Islet precursor cell (in vitro differentiated cells): ENCODE measurements at regions not wholly inside any gene's neighbourhood (a gene's known extent, or its start where the extent isn't known, plus 50 kb on each side); places are given as distances from the start of the nearest gene placed in this dataset.
"Not testable (repeated sequence)": the region's sequence is repeated elsewhere in the genome, so short reads cannot be mapped to it uniquely, and the experiment has no call there.

Experiments used
- DNase-seq: peaks from one replicate; pipeline ENCODE4 v3.0.0-alpha.2; 2018

GRCh38 chr9:108803428-108804065 lies 52.2 kb downstream of the ACTL7B start:
- no peak for DNase-seq

- no peak for DNase-seq
Observed at GRCh38 chr9:108802967-108803366, 52.8 kb downstream of the ACTL7B start.

GRCh38 chr9:108801949-108802348 lies 53.8 kb downstream of the ACTL7B start:
- DNase-seq: no peak

- no peak for DNase-seq
Observed at GRCh38 chr9:108800632-108801099, 55.1 kb downstream of the ACTL7B start.

GRCh38 chr9:108793573-108793972 lies 62.2 kb downstream of the ACTL7B start:
- DNase-seq: no peak

GRCh38 chr9:108789742-108790141 lies 66.0 kb downstream of the ACTL7B start:
- no peak for DNase-seq

GRCh38 chr9:108787690-108788048 lies 68.1 kb downstream of the ACTL7B start:
- DNase-seq: no peak

GRCh38 chr9:108786901-108787689 lies 68.7 kb downstream of the ACTL7B start:
- peak; percentile 89 for DNase-seq

GRCh38 chr9:108786322-108786721 lies 69.5 kb downstream of the ACTL7B start:
- no peak for DNase-seq

GRCh38 chr9:108784998-108785397 lies 70.8 kb downstream of the ACTL7B start:
- no peak for DNase-seq

GRCh38 chr9:108783731-108784495 lies 71.9 kb downstream of the ACTL7B start:
- DNase-seq: peak; percentile 91

GRCh38 chr9:108783326-108783725 lies 72.5 kb downstream of the ACTL7B start:
- DNase-seq: no peak

GRCh38 chr9:108780942-108781734 lies 74.6 kb downstream of the ACTL7B start:
- no peak for DNase-seq

GRCh38 chr9:108779551-108780325 lies 76.0 kb downstream of the ACTL7B start:
- DNase-seq: no peak

- peak; percentile 84 for DNase-seq
Observed at GRCh38 chr9:108776920-108777639, 78.7 kb downstream of the ACTL7B start.

GRCh38 chr9:108775901-108776306 lies 79.9 kb downstream of the ACTL7B start:
- DNase-seq: no peak

- not testable (repeated sequence) for DNase-seq
Observed at GRCh38 chr9:108774088-108774487, 81.7 kb downstream of the ACTL7B start.

- DNase-seq: no peak
Observed at GRCh38 chr9:108772301-108772894, 83.4 kb downstream of the ACTL7B start.

GRCh38 chr9:108768744-108769143 lies 87.0 kb downstream of the ACTL7B start:
- no peak for DNase-seq

- DNase-seq: peak; percentile 62
Observed at GRCh38 chr9:108766626-108767161, 89.1 kb downstream of the ACTL7B start.

- DNase-seq: no peak
Observed at GRCh38 chr9:108765265-108765664, 90.5 kb downstream of the ACTL7B start.
